Duodenal mucosa (tissue), 2 donors: ENCODE measurements at regions not wholly inside any gene's neighbourhood (a gene's known extent, or its start where the extent isn't known, plus 50 kb on each side); places are given as distances from the start of the nearest gene placed in this dataset.

Experiments used
- H3K27ac ChIP-seq: one replicate; pipeline ENCODE4 v1.7.0; 2013; ENCODE audit warnings: low read depth, low read length
- H3K27me3 ChIP-seq, 2 donors: one replicate each; pipeline ENCODE4 v1.7.0; 2013; ENCODE audit warnings: low read length in 2 of 2, control low read depth in 1 of 2; ENCODE audit not compliant: insufficient read depth in 2 of 2, control insufficient read depth in 1 of 2
- H3K36me3 ChIP-seq, 2 donors: one replicate each; pipeline ENCODE4 v1.7.0; 2013; ENCODE audit warnings: low read length in 2 of 2, control low read depth in 1 of 2; ENCODE audit not compliant: insufficient read depth in 2 of 2, control insufficient read depth in 1 of 2
- H3K4me1 ChIP-seq, 2 donors: one replicate each; pipeline ENCODE4 v1.7.0; 2013; ENCODE audit warnings: low read length in 2 of 2, control low read depth in 1 of 2; ENCODE audit not compliant: insufficient read depth in 2 of 2, control insufficient read depth in 1 of 2
- H3K4me3 ChIP-seq, 2 donors: one replicate each; pipeline ENCODE4 v1.7.0; 2013; ENCODE audit warnings: low read length in 2 of 2, low read depth in 1 of 2
- H3K9ac ChIP-seq, 2 donors: one replicate each; pipeline ENCODE4 v1.7.0; 2013; ENCODE audit warnings: low read length in 2 of 2, low read depth in 1 of 2
- H3K9me3 ChIP-seq, 2 donors: one replicate each; pipeline ENCODE4 v1.7.0; 2013; ENCODE audit warnings: low read length in 2 of 2, control low read depth in 1 of 2; ENCODE audit not compliant: control insufficient read depth in 1 of 2

GRCh38 chr10:128220021-128220420, 93.8 kb upstream of the MKI67 start:
- H3K4me3 ChIP-seq: no peak overlapping the region
- H3K27me3 ChIP-seq: no peaks in the 10 kb centered on the region
- H3K36me3 ChIP-seq: no peaks in the 10 kb centered on the region
- H3K9ac ChIP-seq: no peak overlapping the region
- H3K27ac ChIP-seq: no peak overlapping the region
- H3K4me1 ChIP-seq: no peaks in the 10 kb centered on the region
- H3K9me3 ChIP-seq: no peaks in the 10 kb centered on the region

- Histone ChIP-seq H3K36me3 (no peaks in the 10 kb centered on the region), H3K27ac (no peak overlapping the region), H3K4me3 (no peak overlapping the region), H3K27me3 (no peaks in the 10 kb centered on the region), H3K9ac (no peak overlapping the region), H3K4me1 (no peaks in the 10 kb centered on the region), H3K9me3 (no peaks in the 10 kb centered on the region)
Observed at GRCh38 chr10:128221117-128221516, 94.9 kb upstream of the MKI67 start.

GRCh38 chr10:128221807-128222206, 95.6 kb upstream of the MKI67 start:
- no peaks in the 10 kb centered on the region for H3K36me3 ChIP-seq
- H3K27ac ChIP-seq: no peak overlapping the region
- no peaks in the 10 kb centered on the region for H3K4me1 ChIP-seq
- H3K4me3 ChIP-seq: no peak overlapping the region
- no peaks in the 10 kb centered on the region for H3K27me3 ChIP-seq
- no peak overlapping the region for H3K9ac ChIP-seq
- H3K9me3 ChIP-seq: no peaks in the 10 kb centered on the region

- Histone ChIP-seq H3K27ac (no peak overlapping the region), H3K4me1 (no peaks in the 10 kb centered on the region), H3K9me3 (no peaks in the 10 kb centered on the region), H3K27me3 (no peaks in the 10 kb centered on the region), H3K36me3 (no peaks in the 10 kb centered on the region), H3K4me3 (no peak overlapping the region), H3K9ac (no peak overlapping the region)
Observed at GRCh38 chr10:128222332-128222849, 96.2 kb upstream of the MKI67 start.

GRCh38 chr10:128230401-128230800, 104.2 kb upstream of the MKI67 start:
- H3K4me1 ChIP-seq: no peaks in the 10 kb centered on the region
- H3K9me3 ChIP-seq: peaks cover 4 to 8% of the 10 kb centered on the region in 2 donors
- H3K4me3 ChIP-seq: no peak overlapping the region
- H3K36me3 ChIP-seq: no peaks in the 10 kb centered on the region
- no peak overlapping the region for H3K27ac ChIP-seq
- H3K27me3 ChIP-seq: no peaks in the 10 kb centered on the region
- H3K9ac ChIP-seq: no peak overlapping the region

- H3K27ac ChIP-seq: no peak overlapping the region
- peaks cover 0 to 4% of the 10 kb centered on the region in 2 donors for H3K27me3 ChIP-seq
- H3K36me3 ChIP-seq: no peaks in the 10 kb centered on the region
- no peak overlapping the region for H3K9ac ChIP-seq
- no peaks in the 10 kb centered on the region for H3K4me1 ChIP-seq
- H3K4me3 ChIP-seq: no peak overlapping the region
- H3K9me3 ChIP-seq: peaks cover 4 to 8% of the 10 kb centered on the region in 2 donors
Observed at GRCh38 chr10:128233422-128233821, 107.2 kb upstream of the MKI67 start.

GRCh38 chr10:128237710-128238109, 111.5 kb upstream of the MKI67 start:
- H3K9me3 ChIP-seq: peaks cover 4 to 8% of the 10 kb centered on the region in 2 donors
- H3K4me1 ChIP-seq: no peaks in the 10 kb centered on the region
- H3K4me3 ChIP-seq: no peak overlapping the region
- no peak overlapping the region for H3K27ac ChIP-seq
- H3K9ac ChIP-seq: no peak overlapping the region
- no peaks in the 10 kb centered on the region for H3K36me3 ChIP-seq
- H3K27me3 ChIP-seq: peaks cover 0 to 4% of the 10 kb centered on the region in 2 donors

GRCh38 chr10:128241023-128241422, 114.8 kb upstream of the MKI67 start:
- Histone ChIP-seq H3K27ac (no peak overlapping the region), H3K9ac (no peak overlapping the region), H3K9me3 (no peaks in the 10 kb centered on the region), H3K4me3 (no peak overlapping the region), H3K36me3 (no peaks in the 10 kb centered on the region), H3K4me1 (no peaks in the 10 kb centered on the region), H3K27me3 (peaks cover 0 to 3% of the 10 kb centered on the region in 2 donors)

GRCh38 chr10:128242641-128243040, 116.4 kb upstream of the MKI67 start:
- Histone ChIP-seq H3K4me1 (no peaks in the 10 kb centered on the region), H3K4me3 (no peak overlapping the region), H3K36me3 (no peaks in the 10 kb centered on the region), H3K9me3 (no peaks in the 10 kb centered on the region), H3K27ac (no peak overlapping the region), H3K9ac (no peak overlapping the region), H3K27me3 (no peaks in the 10 kb centered on the region)

GRCh38 chr10:128245026-128245425, 118.8 kb upstream of the MKI67 start:
- Histone ChIP-seq H3K4me3 (no peak overlapping the region), H3K9ac (no peak overlapping the region), H3K4me1 (no peaks in the 10 kb centered on the region), H3K27me3 (no peaks in the 10 kb centered on the region), H3K27ac (no peak overlapping the region), H3K9me3 (no peaks in the 10 kb centered on the region), H3K36me3 (no peaks in the 10 kb centered on the region)

- peaks cover 0 to 4% of the 10 kb centered on the region in 2 donors for H3K27me3 ChIP-seq
- no peaks in the 10 kb centered on the region for H3K4me1 ChIP-seq
- H3K36me3 ChIP-seq: no peaks in the 10 kb centered on the region
- no peak overlapping the region for H3K27ac ChIP-seq
- no peak overlapping the region for H3K9ac ChIP-seq
- H3K9me3 ChIP-seq: no peaks in the 10 kb centered on the region
- H3K4me3 ChIP-seq: no peak overlapping the region
Observed at GRCh38 chr10:128247576-128247975, 121.4 kb upstream of the MKI67 start.
